ENCODE measurements at regions not wholly inside any gene's neighbourhood (a gene's known extent, or its start where the extent isn't known, plus 50 kb on each side); places are given as distances from the start of the nearest gene placed in this dataset.

- no peak overlapping the region for H3K4me3 ChIP-seq (ENCODE audit: low read depth, low read length)
- DNase-seq (ENCODE audit: low read depth) = no peak
- no peak for TF ChIP-seq MYC (IDR thresholded peaks at IDR 0.05; ENCODE audit: low read depth, low read length)
- TF ChIP-seq, protein P1, sequence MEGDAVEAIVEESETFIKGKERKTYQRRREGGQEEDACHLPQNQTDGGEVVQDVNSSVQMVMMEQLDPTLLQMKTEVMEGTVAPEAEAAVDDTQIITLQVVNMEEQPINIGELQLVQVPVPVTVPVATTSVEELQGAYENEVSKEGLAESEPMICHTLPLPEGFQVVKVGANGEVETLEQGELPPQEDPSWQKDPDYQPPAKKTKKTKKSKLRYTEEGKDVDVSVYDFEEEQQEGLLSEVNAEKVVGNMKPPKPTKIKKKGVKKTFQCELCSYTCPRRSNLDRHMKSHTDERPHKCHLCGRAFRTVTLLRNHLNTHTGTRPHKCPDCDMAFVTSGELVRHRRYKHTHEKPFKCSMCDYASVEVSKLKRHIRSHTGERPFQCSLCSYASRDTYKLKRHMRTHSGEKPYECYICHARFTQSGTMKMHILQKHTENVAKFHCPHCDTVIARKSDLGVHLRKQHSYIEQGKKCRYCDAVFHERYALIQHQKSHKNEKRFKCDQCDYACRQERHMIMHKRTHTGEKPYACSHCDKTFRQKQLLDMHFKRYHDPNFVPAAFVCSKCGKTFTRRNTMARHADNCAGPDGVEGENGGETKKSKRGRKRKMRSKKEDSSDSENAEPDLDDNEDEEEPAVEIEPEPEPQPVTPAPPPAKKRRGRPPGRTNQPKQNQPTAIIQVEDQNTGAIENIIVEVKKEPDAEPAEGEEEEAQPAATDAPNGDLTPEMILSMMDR (IDR thresholded peaks at IDR 0.05; ENCODE audit: low read depth, low read length) = no peak
- TF ChIP-seq MAX (IDR thresholded peaks at IDR 0.05; ENCODE audit: low read depth, low read length) = no peak
- no peak for TF ChIP-seq POLR2A (IDR thresholded peaks at IDR 0.05; ENCODE audit: extremely low read depth, insufficient read length)
These were observed 61.4 kb downstream of the TMEM100 start for GRCh38 chr17:55661256-55661758.

- TF ChIP-seq, protein P1 (IDR thresholded peaks at IDR 0.05; ENCODE audit: low read depth, low read length) = no peak
- TF ChIP-seq POLR2A (IDR thresholded peaks at IDR 0.05; ENCODE audit: extremely low read depth, insufficient read length) = no peak
- no peak for TF ChIP-seq MYC (IDR thresholded peaks at IDR 0.05; ENCODE audit: low read depth, low read length)
- TF ChIP-seq MAX (IDR thresholded peaks at IDR 0.05; ENCODE audit: low read depth, low read length) = no peak
- DNase-seq (ENCODE audit: low read depth) = peak; percentile 75
- H3K4me3 ChIP-seq (ENCODE audit: low read depth, low read length) = no peak overlapping the region
These were observed 62.3 kb downstream of the TMEM100 start for GRCh38 chr17:55660178-55660886.

GRCh38 chr17:55659661-55660060, 63.0 kb downstream of the TMEM100 start:
- TF ChIP-seq MAX (IDR thresholded peaks at IDR 0.05; ENCODE audit: low read depth, low read length) (no peak), MYC (IDR thresholded peaks at IDR 0.05; ENCODE audit: low read depth, low read length) (no peak), POLR2A (IDR thresholded peaks at IDR 0.05; ENCODE audit: extremely low read depth, insufficient read length) (no peak)
- TF ChIP-seq, protein P1 (IDR thresholded peaks at IDR 0.05; ENCODE audit: low read depth, low read length) = no peak
- H3K4me3 ChIP-seq (ENCODE audit: low read depth, low read length) = no peak overlapping the region
- DNase-seq (ENCODE audit: low read depth) = no peak

DNA sequence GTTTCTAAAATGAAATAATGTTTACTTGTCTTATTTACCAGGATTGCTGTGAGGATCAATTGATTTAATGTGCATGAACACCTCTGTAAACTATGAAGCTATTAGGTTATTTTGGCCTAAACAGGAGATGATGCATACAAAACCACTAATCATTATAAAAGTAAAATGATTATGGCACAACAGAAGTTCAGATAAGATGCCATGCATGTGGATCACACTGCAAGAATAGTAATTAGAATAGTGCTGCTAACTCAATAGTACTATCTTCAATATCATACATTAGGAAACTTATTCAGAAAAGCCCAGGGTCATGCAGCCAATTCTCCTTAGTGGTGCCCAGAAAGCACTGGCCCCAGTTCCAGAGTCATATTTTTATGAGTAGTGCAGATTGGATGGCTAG, 66.9 kb downstream of the TMEM100 start:
- no peak for DNase-seq (ENCODE audit: low read depth)
- H3K4me3 ChIP-seq (ENCODE audit: low read depth, low read length) = no peak overlapping the region
- TF ChIP-seq MAX (IDR thresholded peaks at IDR 0.05; ENCODE audit: low read depth, low read length) = no peak
- no peak for TF ChIP-seq MYC (IDR thresholded peaks at IDR 0.05; ENCODE audit: low read depth, low read length)
- no peak for TF ChIP-seq POLR2A (IDR thresholded peaks at IDR 0.05; ENCODE audit: extremely low read depth, insufficient read length)
- TF ChIP-seq, protein P1 (IDR thresholded peaks at IDR 0.05; ENCODE audit: low read depth, low read length) = no peak

- no peak for TF ChIP-seq MYC (IDR thresholded peaks at IDR 0.05; ENCODE audit: low read depth, low read length)
- no peak overlapping the region for H3K4me3 ChIP-seq (ENCODE audit: low read depth, low read length)
- no peak for DNase-seq (ENCODE audit: low read depth)
These were observed 67.8 kb downstream of the TMEM100 start for GRCh38 chr17:55654821-55655220.

- no peak overlapping the region for H3K4me3 ChIP-seq (ENCODE audit: low read depth, low read length)
- no peak for DNase-seq (ENCODE audit: low read depth)
- TF ChIP-seq, protein P1 (IDR thresholded peaks at IDR 0.05; ENCODE audit: low read depth, low read length) = no peak
- TF ChIP-seq POLR2A (IDR thresholded peaks at IDR 0.05; ENCODE audit: extremely low read depth, insufficient read length) (no peak), MAX (IDR thresholded peaks at IDR 0.05; ENCODE audit: low read depth, low read length) (no peak)
These were observed 68.6 kb downstream of the TMEM100 start for GRCh38 chr17:55654022-55654421.
